IMR-90 (cell line): ENCODE measurements at regions not wholly inside any gene's neighbourhood (a gene's known extent, or its start where the extent isn't known, plus 50 kb on each side); places are given as distances from the start of the nearest gene placed in this dataset.

Experiments used
- ATAC-seq: fragments of 200-7000 bp; cut with Tn5 transposase; 2 replicates; pipeline ENCODE4 v1.9.1; 2020; ENCODE audit warnings: low read depth, mild to moderate bottlenecking, moderate library complexity
- BruUV-seq: library from RNA; stranded (reverse); fragments of 400-500 nt; replicated peaks from 2 replicates; lab custom pipeline; 2021; lab: Mats Ljungman, UMichigan
- CTCF ChIA-PET: fragments of 300-600 bp; formaldehyde crosslinking; extraction: SDS; loops from one replicate; lab custom pipeline; 2021; ENCODE audit warnings: antibody characterized with exemption; lab: Yijun Ruan, JAX
- POLR2A ChIA-PET: fragments of 300-600 bp; sonication (Branson Sonifier 250); formaldehyde crosslinking; loops from one replicate; lab custom pipeline; 2022; ENCODE audit warnings: antibody characterized with exemption; ENCODE audit not compliant: unreplicated experiment; lab: Charles Lee
- DNase-seq: peaks from one replicate; pipeline ENCODE4 v3.0.0; 2013
- H2AFZ ChIP-seq: replicated peaks from 2 replicates; pipeline ENCODE3; 2013; ENCODE audit warnings: low read length, mild to moderate bottlenecking; ENCODE audit not compliant: poor library complexity
- H2AK5ac ChIP-seq: 2 replicates; pipeline ENCODE4 v1.6.1; 2013; ENCODE audit warnings: low read depth, low read length, inconsistent platforms
- H2AK9ac ChIP-seq: replicated peaks from 2 replicates; pipeline ENCODE3; 2013; ENCODE audit warnings: mild to moderate bottlenecking, low read depth, low read length, moderate library complexity; ENCODE audit not compliant: poor library complexity
- H2BK120ac ChIP-seq: 2 replicates; pipeline ENCODE4 v1.6.1; 2013; ENCODE audit warnings: low read depth, low read length, inconsistent platforms
- H2BK15ac ChIP-seq: 3 replicates; pipeline ENCODE4 v1.6.1; 2013; ENCODE audit warnings: low read depth, low read length, inconsistent platforms
- H2BK20ac ChIP-seq: 2 replicates; pipeline ENCODE4 v1.6.1; 2013; ENCODE audit warnings: low read depth, mild to moderate bottlenecking, inconsistent platforms, low read length, moderate library complexity
- H2BK5ac ChIP-seq: 2 replicates; pipeline ENCODE4 v1.6.1; 2013; ENCODE audit warnings: mild to moderate bottlenecking, low read depth, low read length, inconsistent platforms; ENCODE audit not compliant: poor library complexity, severe bottlenecking
- H3K14ac ChIP-seq: replicated peaks from 2 replicates; pipeline ENCODE4 v1.6.1; 2013; ENCODE audit warnings: low read depth, low read length, inconsistent platforms
- H3K18ac ChIP-seq: 2 replicates; pipeline ENCODE4 v1.6.1; 2013; ENCODE audit warnings: low read depth, low read length, control low read depth
- H3K23ac ChIP-seq: 2 replicates; pipeline ENCODE4 v1.6.1; 2013; ENCODE audit warnings: low read depth, low read length, inconsistent platforms
- H3K27ac ChIP-seq: 2 replicates; pipeline ENCODE4 v1.5.1; 2013; ENCODE audit warnings: mild to moderate bottlenecking, control low read depth, low read length; ENCODE audit not compliant: insufficient read depth
- H3K27me3 ChIP-seq: 2 replicates; pipeline ENCODE4 v1.6.1; 2013; ENCODE audit warnings: low read length; ENCODE audit not compliant: control insufficient read depth, insufficient read depth
- H3K36me3 ChIP-seq: 2 replicates; pipeline ENCODE4 v1.6.1; 2013; ENCODE audit warnings: low read length, mixed read lengths; ENCODE audit not compliant: control insufficient read depth, insufficient read depth
- H3K4ac ChIP-seq: 2 replicates; pipeline ENCODE4 v1.6.1; 2013; ENCODE audit warnings: low read depth, low read length, inconsistent platforms
- H3K4me1 ChIP-seq: 2 replicates; pipeline ENCODE4 v1.6.1; 2013; ENCODE audit warnings: low read length, mixed read lengths; ENCODE audit not compliant: control insufficient read depth, insufficient read depth
- H3K4me2 ChIP-seq: 2 replicates; pipeline ENCODE4 v1.6.1; 2013; ENCODE audit warnings: low read depth, mild to moderate bottlenecking, control low read depth, low read length, moderate library complexity
- H3K4me3 ChIP-seq: 2 replicates; pipeline ENCODE4 v1.5.1; 2013; ENCODE audit warnings: low read depth, mild to moderate bottlenecking, control low read depth, low read length, moderate library complexity; ENCODE audit not compliant: insufficient read depth
- H3K56ac ChIP-seq: 2 replicates; pipeline ENCODE4 v1.6.1; 2013; ENCODE audit warnings: low read length, inconsistent platforms; ENCODE audit not compliant: insufficient read depth; ENCODE audit errors: extremely low read depth
- H3K79me1 ChIP-seq, 2 experiments: 2 replicates each; pipeline ENCODE4 v1.6.1; 2013; ENCODE audit warnings: low read length in 2 of 2, inconsistent platforms in 1 of 2, low read depth in 1 of 2
- H3K9ac ChIP-seq: 2 replicates; pipeline ENCODE4 v1.6.1; 2013; ENCODE audit warnings: low read depth, low read length, control low read depth
- H3K9me1 ChIP-seq: 2 replicates; pipeline ENCODE4 v1.6.1; 2013; ENCODE audit warnings: low read length, inconsistent platforms; ENCODE audit not compliant: insufficient read depth
- H3K9me3 ChIP-seq: 2 replicates; pipeline ENCODE4 v1.6.1; 2013; ENCODE audit warnings: low read length; ENCODE audit not compliant: control insufficient read depth, insufficient read depth
- H4K20me1 ChIP-seq: 2 replicates; pipeline ENCODE4 v1.6.1; 2013; ENCODE audit warnings: low read length, inconsistent platforms; ENCODE audit not compliant: insufficient read depth
- H4K5ac ChIP-seq: 2 replicates; pipeline ENCODE4 v1.6.1; 2013; ENCODE audit warnings: mild to moderate bottlenecking, low read depth, low read length, control low read depth
- H4K8ac ChIP-seq, 2 experiments: 2 replicates each; pipeline ENCODE4 v1.6.1; 2013; ENCODE audit warnings: low read depth in 2 of 2, low read length in 2 of 2, control low read depth in 1 of 2, inconsistent platforms in 1 of 2
- H4K91ac ChIP-seq: 2 replicates; pipeline ENCODE4 v1.6.1; 2013; ENCODE audit warnings: low read depth, low read length, inconsistent platforms; ENCODE audit not compliant: insufficient read depth
- BHLHE40 ChIP-seq: fragments of 150-350 bp; IDR thresholded peaks from 2 replicates; pipeline ENCODE4 v1.6.1; 2016; ENCODE audit warnings: mild to moderate bottlenecking, low read depth, low read length
- CEBPB ChIP-seq: IDR thresholded peaks from 2 replicates; pipeline ENCODE4 v1.6.1; 2012; ENCODE audit warnings: low read depth, low read length, improper control_type of control experiment
- CHD1 ChIP-seq: IDR thresholded peaks from 2 replicates; pipeline ENCODE4 v1.6.1; 2012; ENCODE audit warnings: low read depth, low read length, improper control_type of control experiment
- CTCF ChIP-seq: conservative IDR thresholded peaks from 2 replicates; pipeline ENCODE4 v1.5.1; 2012; ENCODE audit warnings: mild to moderate bottlenecking, low read depth, low read length, improper control_type of control experiment
- ELK1 ChIP-seq: fragments of 150-350 bp; IDR thresholded peaks from 2 replicates; pipeline ENCODE4 v1.6.1; 2016; ENCODE audit warnings: low read depth, mild to moderate bottlenecking, low read length, moderate library complexity, borderline replicate concordance
- FOS ChIP-seq: fragments of 150-350 bp; IDR thresholded peaks from 2 replicates; pipeline ENCODE4 v1.6.1; 2016; ENCODE audit warnings: low read depth, low read length
- MAFK ChIP-seq: IDR thresholded peaks from 2 replicates; pipeline ENCODE4 v1.6.1; 2012; ENCODE audit warnings: low read depth, low read length, improper control_type of control experiment
- MAZ ChIP-seq: IDR thresholded peaks from 2 replicates; pipeline ENCODE4 v1.6.1; 2012; ENCODE audit warnings: low read depth, mild to moderate bottlenecking, low read length, improper control_type of control experiment, moderate library complexity, borderline replicate concordance
- MXI1 ChIP-seq: IDR thresholded peaks from 2 replicates; pipeline ENCODE4 v1.6.1; 2012; ENCODE audit warnings: low read depth, mild to moderate bottlenecking, low read length, moderate library complexity, borderline replicate concordance
- NFE2L2 ChIP-seq: fragments of 150-350 bp; IDR thresholded peaks from 2 replicates; pipeline ENCODE4 v1.6.1; 2016; ENCODE audit warnings: low read depth, mild to moderate bottlenecking, low read length
- POLR2A ChIP-seq: IDR thresholded peaks from 2 replicates; pipeline ENCODE4 v1.6.1; 2012; ENCODE audit warnings: mild to moderate bottlenecking, low read depth, low read length
- RAD21 ChIP-seq: IDR thresholded peaks from 2 replicates; pipeline ENCODE4 v1.6.1; 2012; ENCODE audit warnings: low read length, improper control_type of control experiment
- RCOR1 ChIP-seq: IDR thresholded peaks from 2 replicates; pipeline ENCODE4 v1.6.1; 2012; ENCODE audit warnings: mild to moderate bottlenecking, low read length, improper control_type of control experiment; ENCODE audit not compliant: insufficient replicate concordance
- RFX5 ChIP-seq: IDR thresholded peaks from 2 replicates; pipeline ENCODE4 v1.8.0; 2012; ENCODE audit warnings: low read depth, mild to moderate bottlenecking, low read length, moderate library complexity
- SMC3 ChIP-seq: fragments of 150-350 bp; IDR thresholded peaks from 2 replicates; pipeline ENCODE4 v1.6.1; 2016; ENCODE audit warnings: low read depth, mild to moderate bottlenecking, antibody characterized with exemption, low read length, moderate library complexity
- dilution Hi-C: fragments of 300-500 bp; cut with HindIII; formaldehyde crosslinking; loops from one replicate; pipeline ENCODE4 v1.14.3; 2018; ENCODE audit warnings: low sequenced_read_pairs; ENCODE audit not compliant: unreplicated experiment
- in situ Hi-C: fragments of 300-500 bp; cut with MboI; formaldehyde crosslinking; loops from 3 replicates; pipeline ENCODE4 v1.14.3; 2019; ENCODE audit warnings: low sequenced_read_pairs, inconsistent platforms, mixed read lengths
- intact Hi-C: fragments of 100-400 bp; cut with micrococcal nuclease; formaldehyde crosslinking; loops from 2 replicates; pipeline ENCODE4 v1.10.0; 2022
- TF ChIP-seq, protein P1 (sequence below): fragments of 150-350 bp; IDR thresholded peaks from 2 replicates; pipeline ENCODE4 v1.6.1; 2017; ENCODE audit warnings: mild to moderate bottlenecking, antibody characterized with exemption, low read length, low read depth

GRCh38 chr9:82299870-82300269, 311.3 kb downstream of the SPATA31D1 start:
- dilution Hi-C loops: no loop called here
- no TSS peak for BruUV-seq

More at GRCh38 chr9:82299870-82300269, 311.3 kb downstream of the SPATA31D1 start:
- H4K5ac ChIP-seq: no peak overlapping the region
- no peaks in the 10 kb centered on the region for H3K27me3 ChIP-seq
- no peak for ATAC-seq
- H3K23ac ChIP-seq: no peak overlapping the region
- H3K27ac ChIP-seq: no peak overlapping the region
- no peak overlapping the region for H3K4me3 ChIP-seq
- no peaks in the 10 kb centered on the region for H4K20me1 ChIP-seq
- ChIA-PET POLR2A (no interaction called here), CTCF (no interaction called here)
- no peak overlapping the region for H3K4ac ChIP-seq
- H2BK20ac ChIP-seq: no peak overlapping the region
- DNase-seq: no peak
- TF ChIP-seq SMC3 (no peak), FOS (no peak), MAFK (no peak), CHD1 (no peak), BHLHE40 (no peak), RFX5 (no peak), NFE2L2 (no peak), CEBPB (no peak), RAD21 (no peak), RCOR1 (no peak), MAZ (no peak), CTCF (no peak), MXI1 (no peak), ELK1 (no peak), POLR2A (no peak)
- TF ChIP-seq, protein P1, sequence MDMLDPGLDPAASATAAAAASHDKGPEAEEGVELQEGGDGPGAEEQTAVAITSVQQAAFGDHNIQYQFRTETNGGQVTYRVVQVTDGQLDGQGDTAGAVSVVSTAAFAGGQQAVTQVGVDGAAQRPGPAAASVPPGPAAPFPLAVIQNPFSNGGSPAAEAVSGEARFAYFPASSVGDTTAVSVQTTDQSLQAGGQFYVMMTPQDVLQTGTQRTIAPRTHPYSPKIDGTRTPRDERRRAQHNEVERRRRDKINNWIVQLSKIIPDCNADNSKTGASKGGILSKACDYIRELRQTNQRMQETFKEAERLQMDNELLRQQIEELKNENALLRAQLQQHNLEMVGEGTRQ: no peak
- H2AFZ ChIP-seq: no peak overlapping the region
- no peak overlapping the region for H3K14ac ChIP-seq
- no peak overlapping the region for H3K18ac ChIP-seq
- H3K9me1 ChIP-seq: no peaks in the 10 kb centered on the region
- H2BK5ac ChIP-seq: no peak overlapping the region
- H3K36me3 ChIP-seq: no peaks in the 10 kb centered on the region
- H3K9me3 ChIP-seq: peaks cover 2% of the 10 kb centered on the region; the same call in 1 of the 2 replicates
- H2BK120ac ChIP-seq: no peak overlapping the region
- no peak overlapping the region for H3K4me2 ChIP-seq
- intact Hi-C loops (no loop called here), in situ Hi-C loops (no loop called here)
- no peak overlapping the region for H4K91ac ChIP-seq
- no peak overlapping the region for H2AK9ac ChIP-seq
- H2AK5ac ChIP-seq: no peak overlapping the region
- no peak overlapping the region for H4K8ac ChIP-seq
- H3K9ac ChIP-seq: no peak overlapping the region
- no peaks in the 10 kb centered on the region for H3K4me1 ChIP-seq
- no peak overlapping the region for H2BK15ac ChIP-seq
- no peak overlapping the region for H3K56ac ChIP-seq
- H3K79me1 ChIP-seq: no peaks in the 10 kb centered on the region
